Gastrocnemius medialis (tissue), 4 donors: ENCODE measurements at regions not wholly inside any gene's neighbourhood (a gene's known extent, or its start where the extent isn't known, plus 50 kb on each side); places are given as distances from the start of the nearest gene placed in this dataset.

Experiments used
- POLR2A ChIP-seq, 2 donors: fragments of 450-650 bp; IDR thresholded peaks; one replicate each; pipeline ENCODE4 v1.6.1; 2017; ENCODE audit warnings: antibody characterized with exemption in 2 of 2, mild to moderate bottlenecking in 2 of 2, moderate library complexity in 2 of 2
- TF ChIP-seq, protein P1 (sequence below), 5 experiments: fragments of 450-650 bp in 3 of 5; fragments of 200-600 bp in 2 of 5; sonication (generic) in 2 of 5; IDR thresholded peaks in 4 of 5; conservative IDR thresholded peaks in 1 of 5; 1 replicate in 4 of 5; 2 replicates in 1 of 5; pipeline ENCODE4 v1.5.1; 2016 to 2019; ENCODE audit warnings: antibody characterized with exemption in 5 of 5, mild to moderate bottlenecking in 3 of 5, moderate library complexity in 3 of 5

DNA sequence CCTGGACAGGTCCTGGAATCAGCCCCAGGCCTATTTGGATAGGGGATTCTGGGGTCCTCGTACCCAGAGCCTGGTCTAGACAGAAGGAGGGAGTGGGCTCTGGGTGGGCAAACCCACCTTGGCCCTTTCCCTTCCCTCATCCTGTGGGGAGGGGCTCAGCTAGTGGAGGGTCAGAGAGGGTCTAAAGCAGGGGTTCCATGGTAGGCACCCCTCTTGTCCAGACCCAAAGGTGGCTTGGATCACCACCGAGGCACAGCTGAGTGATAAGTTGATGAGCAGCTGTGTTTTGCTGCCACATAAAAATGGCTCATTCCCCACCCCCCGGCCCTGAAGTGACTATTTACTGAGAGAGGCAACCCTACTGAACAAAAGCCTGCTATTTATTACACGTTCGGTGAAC, 53.8 kb upstream of the KCNMB1 start:
- TF ChIP-seq, protein P1, sequence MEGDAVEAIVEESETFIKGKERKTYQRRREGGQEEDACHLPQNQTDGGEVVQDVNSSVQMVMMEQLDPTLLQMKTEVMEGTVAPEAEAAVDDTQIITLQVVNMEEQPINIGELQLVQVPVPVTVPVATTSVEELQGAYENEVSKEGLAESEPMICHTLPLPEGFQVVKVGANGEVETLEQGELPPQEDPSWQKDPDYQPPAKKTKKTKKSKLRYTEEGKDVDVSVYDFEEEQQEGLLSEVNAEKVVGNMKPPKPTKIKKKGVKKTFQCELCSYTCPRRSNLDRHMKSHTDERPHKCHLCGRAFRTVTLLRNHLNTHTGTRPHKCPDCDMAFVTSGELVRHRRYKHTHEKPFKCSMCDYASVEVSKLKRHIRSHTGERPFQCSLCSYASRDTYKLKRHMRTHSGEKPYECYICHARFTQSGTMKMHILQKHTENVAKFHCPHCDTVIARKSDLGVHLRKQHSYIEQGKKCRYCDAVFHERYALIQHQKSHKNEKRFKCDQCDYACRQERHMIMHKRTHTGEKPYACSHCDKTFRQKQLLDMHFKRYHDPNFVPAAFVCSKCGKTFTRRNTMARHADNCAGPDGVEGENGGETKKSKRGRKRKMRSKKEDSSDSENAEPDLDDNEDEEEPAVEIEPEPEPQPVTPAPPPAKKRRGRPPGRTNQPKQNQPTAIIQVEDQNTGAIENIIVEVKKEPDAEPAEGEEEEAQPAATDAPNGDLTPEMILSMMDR (IDR thresholded peaks at IDR 0.05 in 4 of 5, conservative IDR thresholded peaks at IDR 0.05 in 1 of 5): no peak
- TF ChIP-seq POLR2A (IDR thresholded peaks at IDR 0.05): no peak
